Body of pancreas (tissue), 4 donors: ENCODE measurements at regions not wholly inside any gene's neighbourhood (a gene's known extent, or its start where the extent isn't known, plus 50 kb on each side); places are given as distances from the start of the nearest gene placed in this dataset.

Experiments used
- ATAC-seq: fragments of 150-250 bp; one replicate; pipeline ENCODE4 v1.9.1; 2016
- DNase-seq, 4 donors: peaks; one replicate each; pipeline ENCODE4 v3.0.0-alpha.2; 2019
- H3K27ac ChIP-seq, 4 donors: fragments of 200-600 bp; sonication (generic); 1 replicate in 3 of 4; 2 replicates in 1 of 4; pipeline versions ENCODE4 v1.5.1 to v1.6.1; 2016 to 2019; ENCODE audit warnings: mild to moderate bottlenecking in 1 of 4, mixed read lengths in 1 of 4, moderate library complexity in 1 of 4
- H3K27me3 ChIP-seq, 2 donors: fragments of 200-600 bp; sonication (generic); one replicate each; pipeline ENCODE4 v1.6.0; 2016; ENCODE audit warnings: mild to moderate bottlenecking in 1 of 2
- H3K36me3 ChIP-seq, 2 donors: fragments of 200-600 bp; sonication (generic); replicated peaks in 1 of 2; 2 replicates each; pipeline ENCODE4 v1.5.1; 2016; ENCODE audit warnings: low read depth in 2 of 2; ENCODE audit not compliant: insufficient read depth in 1 of 2
- H3K4me1 ChIP-seq: fragments of 200-600 bp; sonication (generic); one replicate; pipeline ENCODE4 v1.6.0; 2016
- H3K4me3 ChIP-seq, 2 donors: fragments of 200-600 bp; sonication (generic); 1 replicate in 1 of 2; 2 replicates in 1 of 2; pipeline ENCODE4 v1.5.1; 2016 to 2019
- H3K9me3 ChIP-seq, 3 donors: fragments of 200-600 bp; sonication (generic); 1 replicate in 2 of 3; 2 replicates in 1 of 3; pipeline ENCODE4 v1.5.1; 2016
- CTCF ChIP-seq, 7 experiments: fragments of 450-650 bp in 4 of 7; fragments of 200-600 bp in 3 of 7; sonication (generic) in 3 of 7; IDR thresholded peaks; one replicate each; pipeline ENCODE4 v1.5.1; 2016 to 2019; ENCODE audit warnings: antibody characterized with exemption in 7 of 7
- POLR2A ChIP-seq, 3 donors: fragments of 450-650 bp; IDR thresholded peaks; one replicate each; pipeline ENCODE4 v1.6.1; 2016; ENCODE audit warnings: antibody characterized with exemption in 3 of 3, mild to moderate bottlenecking in 2 of 3
- WGBS, 2 donors: methylation state at CpG; one replicate each; pipeline ENCODE4 v1.1.5; 2017; 5-methylcytosine and 5-hydroxymethylcytosine counted together
- intact Hi-C: fragments of 100-400 bp; cut with DNase I; formaldehyde crosslinking; loops from one replicate; pipeline ENCODE4 v1.15.1; 2023

GRCh38 chr12:58291106-58291505, 349.7 kb downstream of the ATP23 start:
- Histone ChIP-seq H3K27ac (no peak overlapping the region), H3K4me1 (no peaks in the 10 kb centered on the region), H3K9me3 (no peaks in the 10 kb centered on the region), H3K36me3 (no peaks in the 10 kb centered on the region), H3K27me3 (no peaks in the 10 kb centered on the region), H3K4me3 (no peak overlapping the region)
- intact Hi-C loops = no loop called here
- no peak for TF ChIP-seq CTCF (IDR thresholded peaks at IDR 0.05)
- TF ChIP-seq POLR2A (IDR thresholded peaks at IDR 0.05) = no peak
- WGBS, 2 donors = 74 to 100% methylated on average over 1 of the region's 1 CpG
- no peak for DNase-seq
- ATAC-seq = no peak

GRCh38 chr12:58293308-58293982, 352.1 kb downstream of the ATP23 start:
- no peak for TF ChIP-seq POLR2A (IDR thresholded peaks at IDR 0.05)
- no peak for TF ChIP-seq CTCF (IDR thresholded peaks at IDR 0.05)
- 90 to 95% methylated on average over 2 of the region's 2 CpGs for WGBS, 2 donors
- no peak overlapping the region for H3K4me3 ChIP-seq

GRCh38 chr12:58295268-58295667, 353.9 kb downstream of the ATP23 start:
- H3K36me3 ChIP-seq = no peaks in the 10 kb centered on the region
- DNase-seq (no peak), ATAC-seq (no peak)
- intact Hi-C loops = no loop called here
- TF ChIP-seq POLR2A (IDR thresholded peaks at IDR 0.05) (no peak), CTCF (IDR thresholded peaks at IDR 0.05) (no peak)
- H3K4me3 ChIP-seq = no peak overlapping the region
- no peaks in the 10 kb centered on the region for H3K4me1 ChIP-seq
- no peaks in the 10 kb centered on the region for H3K27me3 ChIP-seq
- 64 to 74% methylated on average over 1 of the region's 1 CpG for WGBS, 2 donors
- H3K27ac ChIP-seq = no peak overlapping the region
- H3K9me3 ChIP-seq = no peaks in the 10 kb centered on the region

More at GRCh38 chr12:58293308-58293982, 352.1 kb downstream of the ATP23 start:
- no peaks in the 10 kb centered on the region for H3K36me3 ChIP-seq
- intact Hi-C loops = no loop called here
- no peaks in the 10 kb centered on the region for H3K9me3 ChIP-seq
- H3K27ac ChIP-seq = no peak overlapping the region
- no peak for ATAC-seq
- no peak for DNase-seq
- H3K4me1 ChIP-seq = no peaks in the 10 kb centered on the region
- H3K27me3 ChIP-seq = no peaks in the 10 kb centered on the region

GRCh38 chr12:58296863-58297262, 355.5 kb downstream of the ATP23 start:
- H3K9me3 ChIP-seq = no peaks in the 10 kb centered on the region
- DNase-seq (no peak), ATAC-seq (no peak)
- no peaks in the 10 kb centered on the region for H3K36me3 ChIP-seq
- TF ChIP-seq CTCF (IDR thresholded peaks at IDR 0.05) = no peak
- no peak for TF ChIP-seq POLR2A (IDR thresholded peaks at IDR 0.05)
- no peak overlapping the region for H3K4me3 ChIP-seq
- no peaks in the 10 kb centered on the region for H3K4me1 ChIP-seq
- no peaks in the 10 kb centered on the region for H3K27me3 ChIP-seq
- no peak overlapping the region for H3K27ac ChIP-seq
- WGBS, 2 donors = 34 to 52% methylated on average over 4 of the region's 4 CpGs
- intact Hi-C loops = no loop called here

- DNase-seq (no peak), ATAC-seq (no peak)
- H3K27me3 ChIP-seq = no peaks in the 10 kb centered on the region
- no peak overlapping the region for H3K4me3 ChIP-seq
- peaks cover 14% of the 10 kb centered on the region for H3K4me1 ChIP-seq
- H3K27ac ChIP-seq = no peak overlapping the region
- intact Hi-C loops = no loop called here
- H3K36me3 ChIP-seq = no peaks in the 10 kb centered on the region
- H3K9me3 ChIP-seq = no peaks in the 10 kb centered on the region
- WGBS, 2 donors = 64 to 71% methylated on average over 5 of the region's 5 CpGs
- TF ChIP-seq POLR2A (IDR thresholded peaks at IDR 0.05) (no peak), CTCF (IDR thresholded peaks at IDR 0.05) (no peak)
These were observed 357.4 kb downstream of the ATP23 start for GRCh38 chr12:58298803-58299202.
